H1 (cell line): ENCODE measurements at regions not wholly inside any gene's neighbourhood (a gene's known extent, or its start where the extent isn't known, plus 50 kb on each side); places are given as distances from the start of the nearest gene placed in this dataset.

Experiments used
- CTCF ChIA-PET: fragments of 300-600 bp; sonication (Branson Sonifier 250); formaldehyde crosslinking; loops from one replicate; lab custom pipeline; 2021; ENCODE audit not compliant: partially characterized antibody; lab: Charles Lee
- POLR2A ChIA-PET: fragments of 300-600 bp; sonication (Branson Sonifier 250); formaldehyde crosslinking; loops from one replicate; lab custom pipeline; 2021; ENCODE audit warnings: inconsistent platforms; ENCODE audit not compliant: partially characterized antibody; lab: Charles Lee
- DNase-seq, 2 experiments: peaks; one replicate each; pipeline versions ENCODE4 v3.0.0 to v3.0.0-alpha.2; 2010 to 2022; ENCODE audit warnings: low spot score in 2 of 2, low read depth in 1 of 2, mixed read lengths in 1 of 2
- FAIRE-seq: peaks from 2 replicates; lab custom pipeline; 2011; peaks lifted over from hg19 to GRCh38; lab: Jason Lieb, UNC
- H2AFZ ChIP-seq: 2 replicates; pipeline ENCODE4 v1.8.1; 2012; ENCODE audit warnings: low read length, inconsistent platforms
- H2AK5ac ChIP-seq: 2 replicates; pipeline ENCODE4 v1.6.1; 2013; ENCODE audit warnings: low read depth, low read length
- H2BK120ac ChIP-seq: replicated peaks from 2 replicates; pipeline ENCODE3; 2013; ENCODE audit warnings: low read depth, low read length, inconsistent platforms
- H2BK12ac ChIP-seq: 2 replicates; pipeline ENCODE4 v1.6.1; 2013; ENCODE audit warnings: low read depth, low read length
- H2BK15ac ChIP-seq: 2 replicates; pipeline ENCODE4 v1.6.1; 2013; ENCODE audit warnings: low read length
- H2BK20ac ChIP-seq: 2 replicates; pipeline ENCODE4 v1.6.1; 2013; ENCODE audit warnings: low read length
- H2BK5ac ChIP-seq: 2 replicates; pipeline ENCODE4 v1.6.1; 2013; ENCODE audit warnings: low read depth, low read length
- H3K14ac ChIP-seq: 2 replicates; pipeline ENCODE4 v1.6.1; 2013; ENCODE audit warnings: inconsistent platforms; ENCODE audit not compliant: insufficient read length
- H3K18ac ChIP-seq: 2 replicates; pipeline ENCODE4 v1.6.1; 2013; ENCODE audit warnings: low read length; ENCODE audit errors: extremely low read depth
- H3K23ac ChIP-seq: 2 replicates; pipeline ENCODE4 v1.6.1; 2013; ENCODE audit warnings: inconsistent platforms; ENCODE audit not compliant: insufficient read length
- H3K23me2 ChIP-seq: 2 replicates; pipeline ENCODE4 v1.6.1; 2013; ENCODE audit warnings: low read depth, low read length
- H3K27ac ChIP-seq: 2 replicates; pipeline ENCODE4 v1.6.1; 2011; ENCODE audit warnings: low read depth, low read length, inconsistent platforms
- H3K27me3 ChIP-seq, 4 experiments: replicated peaks in 1 of 4; 1 replicate in 1 of 4; 2 replicates in 3 of 4; pipeline versions ENCODE4 v1.6.1 to v1.8.1; 2011 to 2013; ENCODE audit warnings: low read length in 3 of 4, mild to moderate bottlenecking in 3 of 4, inconsistent platforms in 2 of 4, mixed read lengths in 2 of 4, moderate library complexity in 1 of 4; ENCODE audit not compliant: control insufficient read depth in 3 of 4, insufficient read depth in 3 of 4; ENCODE audit errors: extremely low read depth in 1 of 4
- H3K36me3 ChIP-seq, 4 experiments: 2 replicates each; pipeline versions ENCODE4 v1.6.1 to v1.8.1; 2011 to 2013; ENCODE audit warnings: mild to moderate bottlenecking in 4 of 4, low read length in 3 of 4, moderate library complexity in 2 of 4, control low read depth in 1 of 4, inconsistent platforms in 1 of 4; ENCODE audit not compliant: insufficient read depth in 4 of 4, control insufficient read depth in 2 of 4
- H3K4ac ChIP-seq: replicated peaks from 2 replicates; pipeline ENCODE3; 2013; ENCODE audit warnings: low read length, low read depth, mixed read lengths, inconsistent platforms; ENCODE audit not compliant: insufficient read length
- H3K4me1 ChIP-seq, 4 experiments: replicated peaks in 1 of 4; 1 replicate in 1 of 4; 2 replicates in 3 of 4; pipeline versions ENCODE4 v1.6.1 to v1.8.1; 2011 to 2013; ENCODE audit warnings: low read length in 3 of 4, inconsistent platforms in 2 of 4, mixed read lengths in 1 of 4; ENCODE audit not compliant: insufficient read depth in 4 of 4, control insufficient read depth in 3 of 4
- H3K4me2 ChIP-seq, 2 experiments: 2 replicates each; pipeline versions ENCODE4 v1.6.1 to v1.8.1; 2011 to 2013; ENCODE audit warnings: low read depth in 2 of 2, low read length in 2 of 2, control low read depth in 1 of 2, inconsistent platforms in 1 of 2, mild to moderate bottlenecking in 1 of 2; ENCODE audit not compliant: insufficient read depth in 1 of 2
- H3K4me3 ChIP-seq, 4 experiments: fragments of 200-600, 300-600 bp in 1 of 4; sonication (generic), shearing (Covaris generic), sonication (Bioruptor Twin) in 1 of 4; 2 replicates each; pipeline versions ENCODE4 v1.5.1 to v1.8.1; 2011 to 2016; ENCODE audit warnings: low read length in 4 of 4, low read depth in 3 of 4, control low read depth in 2 of 4, inconsistent platforms in 2 of 4, mild to moderate bottlenecking in 2 of 4, mixed read lengths in 1 of 4, moderate library complexity in 1 of 4; ENCODE audit not compliant: insufficient read depth in 2 of 4; ENCODE audit errors: extremely low read depth in 1 of 4
- H3K56ac ChIP-seq: replicated peaks from 2 replicates; pipeline ENCODE3; 2013; ENCODE audit warnings: low read depth, mild to moderate bottlenecking, mixed read lengths, low read length, inconsistent platforms; ENCODE audit not compliant: insufficient read length
- H3K79me1 ChIP-seq: 2 replicates; pipeline ENCODE4 v1.6.1; 2013; ENCODE audit warnings: low read depth, low read length, control low read depth
- H3K79me2 ChIP-seq, 2 experiments: 2 replicates each; pipeline versions ENCODE4 v1.6.1 to v1.8.1; 2012 to 2013; ENCODE audit warnings: low read length in 2 of 2, mild to moderate bottlenecking in 2 of 2, inconsistent platforms in 1 of 2; ENCODE audit not compliant: insufficient read depth in 2 of 2, control insufficient read depth in 1 of 2
- H3K9ac ChIP-seq, 4 experiments: replicated peaks in 1 of 4; 1 replicate in 1 of 4; 2 replicates in 3 of 4; pipeline versions ENCODE4 v1.6.1 to v1.8.1; 2011 to 2013; ENCODE audit warnings: low read depth in 3 of 4, low read length in 3 of 4, control low read depth in 2 of 4, mild to moderate bottlenecking in 2 of 4, moderate library complexity in 2 of 4, inconsistent platforms in 1 of 4; ENCODE audit errors: extremely low read depth in 1 of 4
- H3K9me3 ChIP-seq, 2 experiments: 2 replicates each; pipeline versions ENCODE4 v1.6.1 to v1.8.1; 2012 to 2013; ENCODE audit warnings: mild to moderate bottlenecking in 2 of 2, moderate library complexity in 2 of 2, control low read depth in 1 of 2, inconsistent platforms in 1 of 2, low read depth in 1 of 2, low read length in 1 of 2, mixed read lengths in 1 of 2; ENCODE audit not compliant: insufficient read depth in 2 of 2
- H4K20me1 ChIP-seq, 2 experiments: replicated peaks in 1 of 2; 2 replicates each; pipeline versions ENCODE3 to v1.8.1; 2011 to 2013; ENCODE audit warnings: inconsistent platforms in 2 of 2, low read length in 2 of 2, mild to moderate bottlenecking in 1 of 2; ENCODE audit not compliant: insufficient read depth in 2 of 2, control insufficient read depth in 1 of 2
- H4K5ac ChIP-seq: 2 replicates; pipeline ENCODE4 v1.6.1; 2013; ENCODE audit warnings: low read length, low read depth, mixed read lengths, inconsistent platforms; ENCODE audit not compliant: insufficient read length
- H4K8ac ChIP-seq: 2 replicates; pipeline ENCODE4 v1.8.0; 2013; ENCODE audit warnings: mild to moderate bottlenecking, moderate library complexity, low read length, inconsistent platforms; ENCODE audit not compliant: insufficient read depth; ENCODE audit errors: extremely low read depth
- H4K91ac ChIP-seq: replicated peaks from 2 replicates; pipeline ENCODE3; 2013; ENCODE audit warnings: low read length, mixed read lengths, inconsistent platforms; ENCODE audit not compliant: insufficient read length
- ASH2L ChIP-seq: fragments of 200-600, 300-600 bp; sonication (generic); IDR thresholded peaks from one replicate; pipeline ENCODE4 v1.7.1; 2017; ENCODE audit warnings: low read length
- EP300 ChIP-seq, 2 experiments: IDR thresholded peaks; 1 replicate in 1 of 2; 2 replicates in 1 of 2; pipeline ENCODE4 v1.6.1; 2011 to 2012; ENCODE audit warnings: low read depth in 2 of 2, low read length in 2 of 2, mild to moderate bottlenecking in 2 of 2, borderline replicate concordance in 1 of 2, inconsistent platforms in 1 of 2, moderate library complexity in 1 of 2
- KDM1A ChIP-seq: fragments of 200-600, 300-600 bp; sonication (generic); IDR thresholded peaks from 2 replicates; pipeline ENCODE4 v1.7.1; 2016; ENCODE audit warnings: mild to moderate bottlenecking, low read length, borderline replicate concordance
- NANOG ChIP-seq: IDR thresholded peaks from 2 replicates; pipeline ENCODE4 v1.6.1; 2011; ENCODE audit warnings: low read length, low read depth, mild to moderate bottlenecking, inconsistent platforms; ENCODE audit not compliant: insufficient read depth, poor library complexity, severe bottlenecking
- PHF8 ChIP-seq: fragments of 200-600 bp; sonication (generic); conservative IDR thresholded peaks from 2 replicates; pipeline ENCODE4 v1.7.1; 2012; ENCODE audit warnings: low read depth, mild to moderate bottlenecking, inconsistent platforms, low read length, moderate library complexity
- POLR2AphosphoS5 ChIP-seq: IDR thresholded peaks from 2 replicates; pipeline ENCODE4 v1.6.1; 2011; ENCODE audit warnings: low read depth, low read length
- RBBP5 ChIP-seq: IDR thresholded peaks from 2 replicates; pipeline ENCODE4 v1.7.1; 2012; ENCODE audit warnings: low read depth, mild to moderate bottlenecking, inconsistent platforms, low read length, moderate library complexity, borderline replicate concordance
- RNF2 ChIP-seq: fragments of 200-900, 300-1000 bp; sonication (generic); IDR thresholded peaks from 2 replicates; pipeline ENCODE4 v1.7.1; 2016; ENCODE audit warnings: borderline replicate concordance, low read depth, mild to moderate bottlenecking, antibody characterized with exemption, low read length; ENCODE audit not compliant: poor library complexity, severe bottlenecking; ENCODE audit errors: missing control alignments
- RXRA ChIP-seq: IDR thresholded peaks from 2 replicates; pipeline ENCODE4 v1.6.1; 2011; ENCODE audit warnings: low read depth, mild to moderate bottlenecking, low read length, moderate library complexity; ENCODE audit not compliant: insufficient read depth
- SIN3A ChIP-seq, 2 experiments: IDR thresholded peaks in 1 of 2; conservative IDR thresholded peaks in 1 of 2; 2 replicates each; pipeline ENCODE4 v1.6.1; 2011 to 2012; ENCODE audit warnings: low read length in 2 of 2, improper control_type of control experiment in 1 of 2, low read depth in 1 of 2, mild to moderate bottlenecking in 1 of 2
- SP1 ChIP-seq: IDR thresholded peaks from 2 replicates; pipeline ENCODE4 v1.6.1; 2011; ENCODE audit warnings: low read depth, low read length
- SUZ12 ChIP-seq: fragments of 200-600 bp; sonication (generic); IDR thresholded peaks from 2 replicates; pipeline ENCODE4 v1.6.1; 2012; ENCODE audit warnings: mild to moderate bottlenecking, inconsistent platforms, low read length, moderate library complexity, mixed read lengths
- TAF7 ChIP-seq: optimal IDR thresholded peaks from 2 replicates; pipeline ENCODE3; 2011; ENCODE audit warnings: low read depth, mild to moderate bottlenecking, inconsistent platforms, low read length, moderate library complexity, borderline replicate concordance
- ZNF274 ChIP-seq: IDR thresholded peaks from 2 replicates; pipeline ENCODE4 v1.7.0; 2012; ENCODE audit warnings: low read length, borderline replicate concordance; ENCODE audit errors: extremely low read depth
- WGBS, 2 experiments: shearing (Covaris generic) in 1 of 2; methylation state at CpG; one replicate each; pipeline versions ENCODE4 v1.1.6 to v1.1.7; 2013 to 2015; ENCODE audit warnings: low lambda C conversion rate in 2 of 2, mixed read lengths in 2 of 2, inconsistent platforms in 1 of 2, low coverage in 1 of 2, missing lambda C conversion rate in 1 of 2; ENCODE audit not compliant: insufficient replicate concordance in 2 of 2, insufficient coverage in 1 of 2, insufficient read length in 1 of 2; ENCODE audit errors: extremely low coverage in 1 of 2, missing lambda C conversion rate in 1 of 2; 5-methylcytosine and 5-hydroxymethylcytosine counted together

- H3K9ac ChIP-seq: no peak overlapping the region
- no peak overlapping the region for H3K14ac ChIP-seq
- H3K4ac ChIP-seq: no peak overlapping the region
- H2AK5ac ChIP-seq: no peak overlapping the region
- H3K27me3 ChIP-seq: no peaks in the 10 kb centered on the region
- no peak overlapping the region for H2BK120ac ChIP-seq
- no peak overlapping the region for H3K18ac ChIP-seq
- 93% methylated on average over 2 of the region's 2 CpGs; no CpG with 5 or more reads in 1 of the 2 experiments for WGBS, 2 experiments
- no peaks in the 10 kb centered on the region for H3K36me3 ChIP-seq
- DNase-seq (no peak), FAIRE-seq (no peak)
- H2BK5ac ChIP-seq: no peak overlapping the region
- no peak overlapping the region for H4K5ac ChIP-seq
- H3K79me2 ChIP-seq: no peaks in the 10 kb centered on the region
- no peak overlapping the region for H2BK15ac ChIP-seq
- H3K79me1 ChIP-seq: no peaks in the 10 kb centered on the region
- no peaks in the 10 kb centered on the region for H3K4me1 ChIP-seq
- H3K23me2 ChIP-seq: no peaks in the 10 kb centered on the region
- no peak overlapping the region for H4K8ac ChIP-seq
- no peaks in the 10 kb centered on the region for H4K20me1 ChIP-seq
- no peaks in the 10 kb centered on the region for H3K9me3 ChIP-seq
- no peak overlapping the region for H3K4me2 ChIP-seq
- no peak overlapping the region for H3K56ac ChIP-seq
- H3K27ac ChIP-seq: no peak overlapping the region
- H3K4me3 ChIP-seq: no peak overlapping the region
- H2BK12ac ChIP-seq: no peak overlapping the region
- H4K91ac ChIP-seq: no peak overlapping the region
- POLR2A ChIA-PET: no interaction called here
- no peak overlapping the region for H3K23ac ChIP-seq
- no peak overlapping the region for H2BK20ac ChIP-seq
- H2AFZ ChIP-seq: no peak overlapping the region
- CTCF ChIA-PET: no interaction called here
- TF ChIP-seq EP300 (IDR thresholded peaks at IDR 0.05; ENCODE audit: borderline replicate concordance in 1 of 2, low read depth in 2 of 2, low read length in 2 of 2): no peak
- no peak for TF ChIP-seq RNF2
- TF ChIP-seq RXRA: no peak
- TF ChIP-seq SP1: no peak
- TF ChIP-seq SIN3A (conservative IDR thresholded peaks at IDR 0.05 in 1 of 2, IDR thresholded peaks at IDR 0.05 in 1 of 2; ENCODE audit: low read depth in 1 of 2, low read length in 2 of 2): no peak
- TF ChIP-seq ZNF274: no peak
- TF ChIP-seq ASH2L: no peak
- no peak for TF ChIP-seq PHF8
- TF ChIP-seq RBBP5: no peak
- TF ChIP-seq SUZ12: no peak
- TF ChIP-seq KDM1A: no peak
- TF ChIP-seq TAF7: no peak
- no peak for TF ChIP-seq POLR2AphosphoS5
- TF ChIP-seq NANOG: no peak
Observed at GRCh38 chr10:57673446-57673960, 594.2 kb downstream of the IPMK start.
